NT2/D1 (cell line): ENCODE measurements at regions not wholly inside any gene's neighbourhood (a gene's known extent, or its start where the extent isn't known, plus 50 kb on each side); places are given as distances from the start of the nearest gene placed in this dataset.

ENCODE experiments used
- SUZ12 ChIP-seq: IDR thresholded peaks from 2 replicates; pipeline ENCODE4 v1.6.1; 2011; ENCODE audit not compliant: insufficient read length, insufficient read depth; ENCODE audit errors: extremely low read depth
- YY1 ChIP-seq: IDR thresholded peaks from 2 replicates; pipeline ENCODE4 v1.6.1; 2011; ENCODE audit not compliant: insufficient read length, insufficient read depth
- ZNF274 ChIP-seq: IDR thresholded peaks from 2 replicates; pipeline ENCODE4 v1.6.1; 2011; ENCODE audit warnings: mild to moderate bottlenecking, low read depth, low read length

DNA sequence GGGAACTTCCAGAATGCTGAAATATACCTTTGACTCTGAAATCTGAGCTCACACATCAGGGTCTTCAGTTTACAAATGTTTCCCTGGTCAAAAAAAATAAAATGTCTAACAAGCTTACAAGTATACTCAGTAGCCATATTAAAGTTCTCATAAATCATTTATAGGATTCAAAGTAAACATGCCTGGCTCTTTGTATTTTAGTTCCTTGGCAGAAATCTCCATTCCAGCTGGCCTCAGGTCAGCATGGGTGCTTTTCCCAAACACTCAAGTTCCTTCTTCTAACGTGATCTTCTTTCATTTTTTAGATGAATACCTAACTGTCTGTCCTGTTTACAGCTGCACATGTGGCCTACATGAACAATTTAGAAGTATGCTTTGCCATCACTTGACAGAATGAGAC is 263.2 kb downstream of the GAS1 start:
- TF ChIP-seq ZNF274, result no peak
- TF ChIP-seq YY1, result no peak
- TF ChIP-seq SUZ12, result no peak
